Fibroblast of lung (primary cell): ENCODE measurements at regions not wholly inside any gene's neighbourhood (a gene's known extent, or its start where the extent isn't known, plus 50 kb on each side); places are given as distances from the start of the nearest gene placed in this dataset.

ENCODE experiments used
- DNase-seq, 2 donors: peaks; one replicate each; pipeline versions ENCODE4 v3.0.0 to v3.0.0-alpha.2; 2010; ENCODE audit warnings: low read depth in 2 of 2
- H2AFZ ChIP-seq: 2 replicates; pipeline ENCODE4 v1.5.1; 2012; ENCODE audit warnings: low read length, control low read depth, inconsistent platforms
- H3K27ac ChIP-seq: 2 replicates; pipeline ENCODE4 v1.5.1; 2011; ENCODE audit warnings: low read length, control low read depth; ENCODE audit not compliant: insufficient read depth
- H3K27me3 ChIP-seq: 2 replicates; pipeline ENCODE4 v1.5.1; 2011; ENCODE audit warnings: mild to moderate bottlenecking, low read length; ENCODE audit not compliant: control insufficient read depth, insufficient read depth
- H3K36me3 ChIP-seq: 2 replicates; pipeline ENCODE4 v1.5.1; 2011; ENCODE audit warnings: low read length; ENCODE audit not compliant: control insufficient read depth, insufficient read depth
- H3K4me1 ChIP-seq: 2 replicates; pipeline ENCODE4 v1.5.1; 2011; ENCODE audit warnings: low read length; ENCODE audit not compliant: control insufficient read depth, insufficient read depth; ENCODE audit errors: extremely low read depth
- H3K4me2 ChIP-seq: 2 replicates; pipeline ENCODE4 v1.5.1; 2011; ENCODE audit warnings: low read length, control low read depth; ENCODE audit not compliant: insufficient read depth; ENCODE audit errors: extremely low read depth
- H3K4me3 ChIP-seq, 4 experiments: fragments of 200-600 bp in 1 of 4; sonication (generic) in 1 of 4; replicated peaks in 1 of 4; 2 replicates each; pipeline ENCODE4 v1.5.1; 2011 to 2016; ENCODE audit warnings: low read length in 4 of 4, low read depth in 3 of 4, mild to moderate bottlenecking in 3 of 4, control low read depth in 2 of 4, inconsistent platforms in 1 of 4, mixed read lengths in 1 of 4; ENCODE audit not compliant: insufficient read depth in 1 of 4; ENCODE audit errors: control extremely low read depth in 1 of 4
- H3K79me2 ChIP-seq: 2 replicates; pipeline ENCODE4 v1.5.1; 2012; ENCODE audit warnings: mild to moderate bottlenecking, low read length, inconsistent platforms; ENCODE audit not compliant: control insufficient read depth, insufficient read depth
- H3K9ac ChIP-seq: 2 replicates; pipeline ENCODE4 v1.5.1; 2011; ENCODE audit warnings: mild to moderate bottlenecking, low read length, control low read depth; ENCODE audit not compliant: insufficient read depth
- H3K9me3 ChIP-seq: 2 replicates; pipeline ENCODE4 v1.5.1; 2012; ENCODE audit warnings: low read depth, low read length; ENCODE audit not compliant: control insufficient read depth, insufficient read depth
- H4K20me1 ChIP-seq: 2 replicates; pipeline ENCODE4 v1.5.1; 2011; ENCODE audit warnings: low read length; ENCODE audit not compliant: control insufficient read depth, insufficient read depth; ENCODE audit errors: extremely low read depth
- CTCF ChIP-seq, 2 donors: IDR thresholded peaks in 1 of 2; conservative IDR thresholded peaks in 1 of 2; 1 replicate in 1 of 2; 2 replicates in 1 of 2; pipeline ENCODE4 v1.5.1; 2011 to 2012; ENCODE audit warnings: low read length in 2 of 2, control low read depth in 1 of 2, inconsistent platforms in 1 of 2, low read depth in 1 of 2, mild to moderate bottlenecking in 1 of 2
- EZH2 ChIP-seq: IDR thresholded peaks from 2 replicates; pipeline ENCODE4 v1.5.1; 2012; ENCODE audit warnings: low read length, control low read depth, mild to moderate bottlenecking; ENCODE audit errors: missing control alignments

GRCh38 chrX:3232262-3232923 lies 114.1 kb downstream of the MXRA5 start:
- no peaks in the 10 kb centered on the region for H3K36me3 ChIP-seq
- no peak overlapping the region for H3K4me3 ChIP-seq
- H3K9ac ChIP-seq, result no peak overlapping the region
- H3K9me3 ChIP-seq, result no peaks in the 10 kb centered on the region
- no peaks in the 10 kb centered on the region for H3K79me2 ChIP-seq
- no peaks in the 10 kb centered on the region for H3K27me3 ChIP-seq
- no peaks in the 10 kb centered on the region for H4K20me1 ChIP-seq
- no peak for DNase-seq
- H3K4me2 ChIP-seq, result no peak overlapping the region
- no peak overlapping the region for H3K27ac ChIP-seq
- H2AFZ ChIP-seq, result no peak overlapping the region
- H3K4me1 ChIP-seq, result no peaks in the 10 kb centered on the region
- no peak for TF ChIP-seq EZH2
- no peak for TF ChIP-seq CTCF (conservative IDR thresholded peaks at IDR 0.05 in 1 of 2, IDR thresholded peaks at IDR 0.05 in 1 of 2; ENCODE audit: low read depth in 1 of 2, low read length in 2 of 2)

- Histone ChIP-seq H3K4me2 (no peak overlapping the region), H3K27ac (no peak overlapping the region), H4K20me1 (no peaks in the 10 kb centered on the region), H3K27me3 (no peaks in the 10 kb centered on the region), H3K9me3 (no peaks in the 10 kb centered on the region), H3K9ac (no peak overlapping the region), H3K4me3 (no peak overlapping the region), H3K79me2 (no peaks in the 10 kb centered on the region), H2AFZ (no peak overlapping the region), H3K36me3 (no peaks in the 10 kb centered on the region), H3K4me1 (no peaks in the 10 kb centered on the region)
- DNase-seq, result peak in 1 of 2 donors; percentile 68
- TF ChIP-seq CTCF (conservative IDR thresholded peaks at IDR 0.05 in 1 of 2, IDR thresholded peaks at IDR 0.05 in 1 of 2; ENCODE audit: low read depth in 1 of 2, low read length in 2 of 2), result no peak
- TF ChIP-seq EZH2, result no peak
Observed at GRCh38 chrX:3231766-3232165, 114.7 kb downstream of the MXRA5 start.

- H2AFZ ChIP-seq, result no peak overlapping the region
- DNase-seq, result peak in 1 of 2 donors; percentile 22
- H3K27me3 ChIP-seq, result no peaks in the 10 kb centered on the region
- no peak for TF ChIP-seq EZH2
- TF ChIP-seq CTCF (conservative IDR thresholded peaks at IDR 0.05 in 1 of 2, IDR thresholded peaks at IDR 0.05 in 1 of 2; ENCODE audit: low read depth in 1 of 2, low read length in 2 of 2), result no peak
- no peaks in the 10 kb centered on the region for H3K79me2 ChIP-seq
- no peaks in the 10 kb centered on the region for H3K36me3 ChIP-seq
- no peak overlapping the region for H3K9ac ChIP-seq
- no peaks in the 10 kb centered on the region for H4K20me1 ChIP-seq
- no peaks in the 10 kb centered on the region for H3K4me1 ChIP-seq
- no peak overlapping the region for H3K27ac ChIP-seq
- no peaks in the 10 kb centered on the region for H3K9me3 ChIP-seq
- no peak overlapping the region for H3K4me2 ChIP-seq
- H3K4me3 ChIP-seq, result no peak overlapping the region
Observed at GRCh38 chrX:3230496-3230895, 116.0 kb downstream of the MXRA5 start.
